ENCODE measurements at regions not wholly inside any gene's neighbourhood (a gene's known extent, or its start where the extent isn't known, plus 50 kb on each side); places are given as distances from the start of the nearest gene placed in this dataset.

GRCh38 chr11:15730263-15730994 is 615.7 kb downstream of the INSC start:
- CTCF ChIA-PET, result no interaction called here
- Histone ChIP-seq H3K4me3 (ENCODE audit: low read depth, low read length, poor library complexity, severe bottlenecking) (no peak overlapping the region), H3K4me1 (ENCODE audit: insufficient read depth, low read length, poor library complexity, severe bottlenecking) (no peaks in the 10 kb centered on the region), H3K27me3 (replicated peaks; ENCODE audit: insufficient read depth, low read depth, low read length, poor library complexity) (peaks cover 6% of the 10 kb centered on the region), H3K27ac (ENCODE audit: low read depth, low read length, poor library complexity, severe bottlenecking) (no peak overlapping the region), H3K9me3 (ENCODE audit: low read depth, low read length, poor library complexity, severe bottlenecking) (no peaks in the 10 kb centered on the region), H3K36me3 (ENCODE audit: insufficient read depth, low read length, poor library complexity, severe bottlenecking) (no peaks in the 10 kb centered on the region)
- intact Hi-C loops (cut with micrococcal nuclease; ENCODE audit: unreplicated experiment), result no loop called here
- TF ChIP-seq EZH2 (IDR thresholded peaks at IDR 0.05; ENCODE audit: borderline replicate concordance, low read depth, low read length, poor library complexity, severe bottlenecking) (no peak), CTCF (conservative IDR thresholded peaks at IDR 0.05; ENCODE audit: low read depth, low read length) (no peak)
- no TSS peak for BruUV-seq (replicated peaks)
- POLR2A ChIA-PET (ENCODE audit: low non-redundant PET), result no interaction called here
- no peak for DNase-seq (ENCODE audit: low spot score)

GRCh38 chr11:15730995-15731385 is 616.3 kb downstream of the INSC start:
- H3K9me3 ChIP-seq (ENCODE audit: low read depth, low read length, poor library complexity, severe bottlenecking), result no peaks in the 10 kb centered on the region
- TF ChIP-seq CTCF (conservative IDR thresholded peaks at IDR 0.05; ENCODE audit: low read depth, low read length), result no peak
- TF ChIP-seq EZH2 (IDR thresholded peaks at IDR 0.05; ENCODE audit: borderline replicate concordance, low read depth, low read length, poor library complexity, severe bottlenecking), result no peak
- peaks cover 6% of the 10 kb centered on the region for H3K27me3 ChIP-seq (replicated peaks; ENCODE audit: insufficient read depth, low read depth, low read length, poor library complexity)
- ChIA-PET POLR2A (ENCODE audit: low non-redundant PET) (no interaction called here), CTCF (no interaction called here)
- DNase-seq (ENCODE audit: low spot score), result no peak
- no TSS peak for BruUV-seq (replicated peaks)
- no peak overlapping the region for H3K27ac ChIP-seq (ENCODE audit: low read depth, low read length, poor library complexity, severe bottlenecking)
- no peak overlapping the region for H3K4me3 ChIP-seq (ENCODE audit: low read depth, low read length, poor library complexity, severe bottlenecking)
- H3K4me1 ChIP-seq (ENCODE audit: insufficient read depth, low read length, poor library complexity, severe bottlenecking), result no peaks in the 10 kb centered on the region
- no peaks in the 10 kb centered on the region for H3K36me3 ChIP-seq (ENCODE audit: insufficient read depth, low read length, poor library complexity, severe bottlenecking)
- intact Hi-C loops (cut with micrococcal nuclease; ENCODE audit: unreplicated experiment), result no loop called here

GRCh38 chr11:15735706-15736105 is 620.6 kb downstream of the SOX6 start:
- Histone ChIP-seq H3K36me3 (ENCODE audit: insufficient read depth, low read length, poor library complexity, severe bottlenecking) (no peaks in the 10 kb centered on the region), H3K27ac (ENCODE audit: low read depth, low read length, poor library complexity, severe bottlenecking) (no peak overlapping the region), H3K4me1 (ENCODE audit: insufficient read depth, low read length, poor library complexity, severe bottlenecking) (no peaks in the 10 kb centered on the region), H3K27me3 (replicated peaks; ENCODE audit: insufficient read depth, low read depth, low read length, poor library complexity) (peaks cover 6% of the 10 kb centered on the region), H3K9me3 (ENCODE audit: low read depth, low read length, poor library complexity, severe bottlenecking) (no peaks in the 10 kb centered on the region), H3K4me3 (ENCODE audit: low read depth, low read length, poor library complexity, severe bottlenecking) (no peak overlapping the region)
- intact Hi-C loops (cut with micrococcal nuclease; ENCODE audit: unreplicated experiment), result no loop called here
- DNase-seq (ENCODE audit: low spot score), result peak; percentile 57
- no peak for TF ChIP-seq CTCF (conservative IDR thresholded peaks at IDR 0.05; ENCODE audit: low read depth, low read length)
- TF ChIP-seq EZH2 (IDR thresholded peaks at IDR 0.05; ENCODE audit: borderline replicate concordance, low read depth, low read length, poor library complexity, severe bottlenecking), result no peak
- ChIA-PET CTCF (no interaction called here), POLR2A (ENCODE audit: low non-redundant PET) (no interaction called here)
- no TSS peak for BruUV-seq (replicated peaks)
